HG02981 (cell line): ENCODE measurements at regions not wholly inside any gene's neighbourhood (a gene's known extent, or its start where the extent isn't known, plus 50 kb on each side); places are given as distances from the start of the nearest gene placed in this dataset.

Source experiments
- ATAC-seq: cut with Tn5 transposase; IDR thresholded peaks from one replicate; pipeline ENCODE4 v1.9.1; 2021; ENCODE audit warnings: mild to moderate bottlenecking, moderate library complexity; ENCODE audit not compliant: unreplicated experiment

DNA sequence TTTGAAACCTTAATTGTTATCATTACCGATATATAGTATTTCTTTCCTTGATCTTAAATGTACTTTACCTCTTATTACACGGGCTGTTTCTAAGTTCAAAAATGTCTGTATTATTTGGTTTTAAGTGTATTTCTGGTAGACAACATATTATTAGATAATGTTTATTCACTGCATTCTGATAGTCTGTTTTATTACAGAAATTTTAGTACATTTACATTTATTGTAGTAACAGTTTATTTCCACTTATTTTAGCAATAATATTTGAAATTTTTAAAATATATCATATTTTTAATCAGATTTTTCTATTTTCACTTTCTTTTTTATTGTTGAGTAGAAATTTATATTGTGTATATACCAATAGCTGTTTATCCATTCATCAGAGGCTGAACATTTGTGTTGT is 1195.2 kb downstream of the TBC1D22A start:
- no peak for ATAC-seq

- ATAC-seq, result no peak
Measured at GRCh38 chr22:47954107-47954506, 1191.7 kb downstream of the TBC1D22A start.

DNA sequence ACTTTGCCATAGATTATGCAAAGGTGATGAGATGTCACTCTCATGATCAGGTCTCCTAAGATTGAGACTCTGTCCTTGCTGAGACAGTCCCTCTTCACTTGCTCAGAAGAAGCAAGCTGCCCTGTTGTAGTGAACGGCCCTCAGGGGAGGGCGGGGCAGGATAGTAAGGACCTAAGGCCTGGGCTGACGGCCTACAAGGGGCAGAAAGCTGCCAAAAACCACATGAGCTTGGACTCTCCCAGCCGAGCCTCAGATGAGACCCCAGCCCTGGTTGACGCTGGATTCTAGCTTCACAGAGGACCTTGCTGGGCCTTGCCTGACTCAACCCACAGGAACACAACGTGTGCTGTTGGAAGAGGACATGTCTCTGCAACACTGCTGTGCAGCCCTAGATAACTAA is 1182.5 kb downstream of the TBC1D22A start:
- ATAC-seq, result no peak

- no peak for ATAC-seq
Measured at GRCh38 chr22:47943729-47944700, 1181.6 kb downstream of the TBC1D22A start.

- no peak for ATAC-seq
Measured at GRCh38 chr22:47940211-47940610, 1177.8 kb downstream of the TBC1D22A start.

GRCh38 chr22:47933891-47934290 is 1171.4 kb downstream of the TBC1D22A start:
- ATAC-seq, result no peak

DNA sequence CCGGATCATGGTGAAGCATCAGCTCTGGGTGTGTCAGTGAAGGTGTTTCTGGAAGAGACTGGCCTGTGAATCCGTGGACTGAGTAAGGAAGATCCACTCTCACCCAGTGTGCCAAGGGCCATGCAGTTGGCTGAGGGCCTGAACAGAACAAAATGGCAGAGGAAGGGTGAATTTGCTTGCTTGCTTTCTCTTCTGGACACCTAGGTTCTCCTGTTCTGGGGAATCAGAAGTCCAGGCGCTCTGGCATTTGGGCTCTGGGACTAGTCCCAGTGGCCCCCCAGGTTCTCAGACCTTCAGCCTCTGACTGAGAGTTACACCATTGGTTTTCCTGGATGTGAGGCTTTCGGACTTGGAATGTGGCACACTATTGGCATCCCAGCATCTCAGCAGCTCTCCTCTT is 1170.8 kb downstream of the TBC1D22A start:
- no peak for ATAC-seq

DNA sequence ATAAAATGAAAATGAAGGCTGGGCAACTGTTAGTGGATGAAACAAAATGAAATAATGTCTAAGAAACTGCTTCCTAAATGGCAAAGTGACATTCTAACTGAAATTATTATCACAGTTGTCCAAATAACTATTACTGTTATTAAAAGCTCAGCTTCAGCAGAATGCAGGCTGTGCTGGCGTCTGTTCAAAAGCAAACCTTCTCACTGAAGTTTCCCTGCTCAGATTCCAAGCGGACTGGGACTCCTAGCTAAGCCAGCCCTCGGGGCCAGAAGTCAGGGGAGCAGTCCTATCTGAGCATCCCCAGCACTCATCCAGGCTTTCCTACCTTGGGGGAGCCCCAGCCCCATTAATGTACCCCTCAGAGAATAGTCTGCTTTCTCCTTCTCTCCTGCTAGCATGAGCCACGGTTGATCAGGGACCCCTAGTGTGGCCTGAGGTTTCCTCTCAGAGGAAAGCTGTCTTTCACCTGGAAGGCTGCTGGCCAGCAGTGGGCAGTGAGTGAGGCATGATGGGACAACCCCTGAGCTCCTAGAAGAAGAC is 1167.3 kb downstream of the TBC1D22A start:
- ATAC-seq, result no peak

DNA sequence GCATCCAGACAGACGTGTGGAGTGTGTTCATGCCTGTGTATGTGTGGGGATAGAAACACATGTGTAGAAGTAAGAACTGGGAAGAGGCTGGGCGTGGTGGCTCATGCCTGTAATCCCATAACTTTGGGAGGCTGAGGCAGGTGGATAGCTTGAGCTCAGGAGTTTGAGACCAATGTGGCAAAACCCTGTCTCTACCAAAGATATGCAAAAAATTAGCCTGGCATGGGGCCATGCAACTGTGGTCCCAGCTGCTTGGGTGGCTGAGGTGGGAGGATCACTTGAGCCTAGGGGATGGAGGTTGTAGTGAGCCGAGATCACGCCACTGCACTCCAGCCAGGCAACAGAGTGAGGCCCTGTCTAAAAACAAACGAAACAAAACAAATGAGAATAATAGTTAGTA is 1166.6 kb downstream of the TBC1D22A start:
- ATAC-seq, result no peak

GRCh38 chr22:47928631-47929030 is 1166.2 kb downstream of the TBC1D22A start:
- ATAC-seq, result no peak

DNA sequence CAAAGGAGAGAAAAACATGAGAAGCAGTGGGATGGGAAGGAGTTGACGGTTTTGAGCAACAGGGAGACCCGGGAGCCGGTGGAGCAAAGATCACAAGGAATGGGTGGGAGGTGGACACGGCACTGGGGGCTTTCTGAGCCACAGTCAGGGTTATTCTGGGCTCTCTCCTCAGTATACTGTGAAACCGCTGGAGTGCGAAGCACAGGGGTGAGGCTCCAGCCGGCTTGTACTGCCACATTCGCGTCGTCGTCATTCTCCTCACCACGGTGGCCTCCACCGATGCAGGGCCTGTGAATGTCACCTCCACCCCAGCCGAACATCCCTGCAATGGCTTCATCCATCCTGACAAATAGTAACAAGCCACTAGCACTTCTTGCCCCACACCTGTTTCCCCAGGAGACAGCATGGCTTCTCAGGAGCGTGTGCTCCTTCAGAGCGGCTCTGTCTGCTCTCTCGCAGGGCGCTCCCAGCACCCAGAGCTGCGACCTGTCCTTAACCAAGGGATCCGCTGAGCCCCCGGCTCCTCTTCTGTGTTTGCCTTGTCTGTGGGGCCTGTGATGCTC is 1165.3 kb downstream of the TBC1D22A start:
- ATAC-seq, result no peak

DNA sequence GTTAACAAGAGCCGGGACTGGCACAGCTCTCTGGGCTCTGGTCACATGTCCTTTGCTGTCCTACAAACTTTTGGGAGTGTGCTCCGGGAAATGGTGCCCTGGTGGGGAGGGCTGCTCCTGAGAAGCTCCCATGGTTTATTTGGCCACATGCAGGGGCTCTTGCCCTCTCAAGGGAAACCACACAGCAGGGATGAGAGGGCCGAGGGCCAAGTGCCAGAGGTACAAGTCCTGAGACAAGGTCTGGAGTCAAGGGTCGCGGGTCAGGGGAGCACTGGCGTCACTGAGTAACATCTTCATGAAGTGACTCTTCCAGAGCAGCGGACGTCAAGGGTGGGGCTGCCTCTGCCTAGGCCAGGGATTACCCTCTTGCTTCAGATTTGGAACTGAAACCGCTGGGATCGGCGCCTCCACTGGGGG is 1160.6 kb downstream of the TBC1D22A start:
- ATAC-seq, result no peak

GRCh38 chr22:47921906-47922305 is 1159.5 kb downstream of the TBC1D22A start:
- ATAC-seq, result no peak

DNA sequence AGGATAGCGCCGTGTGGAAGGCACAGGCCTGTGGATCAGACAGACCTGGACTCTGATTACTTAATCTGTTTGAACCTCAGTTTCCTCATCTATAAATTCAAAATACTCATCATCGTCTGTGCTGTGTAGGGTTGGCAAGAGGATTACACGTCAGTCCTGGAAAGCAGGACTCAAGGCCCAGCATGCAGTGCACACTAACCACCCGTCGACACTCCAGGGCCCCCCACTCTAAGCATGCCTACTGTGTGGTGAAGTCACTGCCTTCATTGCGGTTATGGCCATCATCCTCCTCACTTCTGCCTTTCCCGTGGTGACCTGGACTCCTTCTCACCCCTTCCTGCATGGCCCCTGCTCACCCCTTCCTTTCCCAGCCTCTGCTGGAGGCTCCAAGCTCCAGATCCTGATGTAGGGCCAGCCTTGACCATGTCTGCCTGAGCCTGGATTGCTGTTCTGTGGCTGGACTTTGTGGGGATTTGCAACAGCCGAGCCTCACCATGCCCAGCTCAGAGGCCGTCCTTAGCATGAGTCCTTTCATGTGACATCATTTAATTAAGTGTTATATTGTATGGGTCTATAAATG is 1158.0 kb downstream of the TBC1D22A start:
- ATAC-seq, result no peak

- no peak for ATAC-seq
Measured at GRCh38 chr22:47919893-47920292, 1157.4 kb downstream of the TBC1D22A start.

DNA sequence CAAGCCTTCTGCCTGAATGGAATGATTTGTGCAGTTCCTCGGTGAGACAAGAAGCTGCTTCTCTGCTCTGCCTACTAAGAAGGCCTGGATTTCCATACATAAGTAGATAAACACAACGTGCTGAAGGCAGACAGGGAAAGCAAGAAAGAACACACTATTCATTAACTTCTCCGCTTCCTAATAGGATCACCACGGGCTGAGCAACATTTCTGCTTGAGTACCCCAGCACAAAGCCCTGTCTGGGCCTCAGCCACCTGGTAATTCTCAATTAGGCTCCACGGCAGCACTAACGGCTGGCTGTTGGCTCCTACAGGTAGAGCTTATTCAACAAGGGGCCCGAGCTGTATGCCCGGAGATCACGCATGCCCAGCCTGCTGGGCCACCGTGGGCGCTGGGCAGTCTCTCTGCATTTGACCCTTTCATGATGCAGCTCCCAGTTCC is 1156.6 kb downstream of the TBC1D22A start:
- no peak for ATAC-seq

GRCh38 chr22:47918276-47918921 is 1155.9 kb downstream of the TBC1D22A start:
- ATAC-seq, result no peak

DNA sequence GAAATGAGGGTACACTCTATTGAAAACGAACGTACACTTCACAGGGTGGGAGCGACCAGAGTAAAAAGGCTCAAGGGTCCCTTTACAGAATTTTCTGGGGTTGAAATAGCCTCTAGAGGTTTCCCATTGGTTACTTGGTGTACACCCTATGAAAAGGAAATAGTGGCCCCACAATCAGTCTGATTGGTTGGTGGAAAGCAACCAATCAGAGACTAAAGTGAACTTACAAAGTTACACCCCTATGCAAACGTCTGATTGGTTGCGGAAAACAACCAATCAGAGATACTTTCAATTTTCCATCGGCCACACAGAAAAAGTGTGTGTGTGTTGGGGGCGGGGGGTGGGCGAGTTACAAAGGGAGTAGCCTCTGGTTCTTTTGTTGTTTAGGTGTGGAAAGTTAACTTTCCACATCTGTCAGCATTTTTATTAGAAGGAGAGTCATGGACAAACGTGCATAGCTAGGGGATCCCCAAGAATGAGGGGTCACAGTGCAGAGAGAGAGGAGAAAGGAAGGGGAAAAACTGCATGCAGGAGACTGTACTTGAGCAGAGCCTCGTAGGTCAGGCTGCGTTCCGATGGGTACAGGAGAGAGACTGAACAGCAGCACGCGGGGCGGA is 1152.1 kb downstream of the TBC1D22A start:
- ATAC-seq, result no peak

DNA sequence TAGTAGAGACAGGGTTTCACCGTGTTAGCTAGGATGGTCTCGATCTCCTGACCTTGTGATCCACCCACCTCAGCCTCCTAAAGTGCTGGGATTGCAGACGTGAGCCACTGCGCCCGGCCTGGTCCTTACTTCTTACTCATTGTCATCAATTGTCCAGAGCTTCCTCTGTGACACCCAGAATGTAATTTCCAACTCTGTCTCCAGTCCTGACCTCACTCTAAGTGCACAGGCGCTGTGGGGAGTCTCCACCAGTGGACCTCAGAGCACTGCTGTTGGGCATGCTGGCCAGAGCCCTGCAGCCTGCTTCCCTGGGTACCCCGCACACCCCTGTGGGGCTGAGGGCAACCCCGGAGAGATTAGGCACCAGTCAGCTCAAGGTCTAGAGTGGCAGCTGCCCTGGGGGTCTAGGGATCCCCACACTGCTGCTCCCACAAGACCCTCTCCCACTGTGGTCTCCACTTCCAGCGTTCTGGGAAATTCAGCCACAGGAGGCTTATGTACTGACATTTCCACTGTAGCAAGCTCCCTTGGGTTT is 1140.3 kb downstream of the TBC1D22A start:
- no peak for ATAC-seq

GRCh38 chr22:47901911-47902310 is 1139.5 kb downstream of the TBC1D22A start:
- ATAC-seq, result no peak
